Left lung (tissue), 4 donors: ENCODE measurements at regions not wholly inside any gene's neighbourhood (a gene's known extent, or its start where the extent isn't known, plus 50 kb on each side); places are given as distances from the start of the nearest gene placed in this dataset.
"Not testable (repeated sequence)": the region's sequence is repeated elsewhere in the genome, so short reads cannot be mapped to it uniquely, and the experiment has no call there.

ENCODE experiments used
- ATAC-seq: fragments of 200-7000 bp; cut with Tn5 transposase; one replicate; pipeline ENCODE4 v1.9.1; 2020; ENCODE audit warnings: moderate library complexity
- DNase-seq, 4 donors: peaks; one replicate each; pipeline ENCODE4 v3.0.0-alpha.2; 2013 to 2020
- H3K27ac ChIP-seq, 2 donors: fragments of 200-600 bp; sonication (generic) in 1 of 2; one replicate each; pipeline versions ENCODE4 v1.5.0 to v1.8.0; 2020 to 2021
- H3K27me3 ChIP-seq, 2 donors: fragments of 200-600 bp; sonication (generic) in 1 of 2; one replicate each; pipeline versions ENCODE4 v1.5.0 to v1.8.0; 2020 to 2021
- H3K36me3 ChIP-seq, 2 donors: fragments of 200-600 bp; sonication (generic) in 1 of 2; one replicate each; pipeline versions ENCODE4 v1.5.0 to v1.8.0; 2020 to 2021
- H3K4me1 ChIP-seq, 2 donors: fragments of 200-600 bp; one replicate each; pipeline ENCODE4 v1.8.0; 2021
- H3K4me3 ChIP-seq, 2 donors: fragments of 200-600 bp; sonication (generic) in 1 of 2; one replicate each; pipeline versions ENCODE4 v1.5.0 to v1.8.0; 2020 to 2021; ENCODE audit warnings: mild to moderate bottlenecking in 1 of 2
- H3K9me3 ChIP-seq, 2 donors: fragments of 200-600 bp; sonication (generic) in 1 of 2; one replicate each; pipeline versions ENCODE4 v1.5.0 to v1.8.0; 2020 to 2021
- intact Hi-C, 2 donors: fragments of 100-400 bp; cut with DNase I; formaldehyde crosslinking; loops; one replicate each; pipeline versions ENCODE4 v1.11.2 to v1.14.2; 2022
- TF ChIP-seq, protein P1 (sequence below), 2 donors: fragments of 200-600 bp; sonication (generic) in 1 of 2; IDR thresholded peaks; one replicate each; pipeline versions ENCODE4 v1.5.0 to v1.8.0; 2021; ENCODE audit warnings: antibody characterized with exemption in 2 of 2
- donor health status: DM: no; HTN: yes; CAD: no.
- donor health status: DM: no; HTN: no; CAD: no.

DNA sequence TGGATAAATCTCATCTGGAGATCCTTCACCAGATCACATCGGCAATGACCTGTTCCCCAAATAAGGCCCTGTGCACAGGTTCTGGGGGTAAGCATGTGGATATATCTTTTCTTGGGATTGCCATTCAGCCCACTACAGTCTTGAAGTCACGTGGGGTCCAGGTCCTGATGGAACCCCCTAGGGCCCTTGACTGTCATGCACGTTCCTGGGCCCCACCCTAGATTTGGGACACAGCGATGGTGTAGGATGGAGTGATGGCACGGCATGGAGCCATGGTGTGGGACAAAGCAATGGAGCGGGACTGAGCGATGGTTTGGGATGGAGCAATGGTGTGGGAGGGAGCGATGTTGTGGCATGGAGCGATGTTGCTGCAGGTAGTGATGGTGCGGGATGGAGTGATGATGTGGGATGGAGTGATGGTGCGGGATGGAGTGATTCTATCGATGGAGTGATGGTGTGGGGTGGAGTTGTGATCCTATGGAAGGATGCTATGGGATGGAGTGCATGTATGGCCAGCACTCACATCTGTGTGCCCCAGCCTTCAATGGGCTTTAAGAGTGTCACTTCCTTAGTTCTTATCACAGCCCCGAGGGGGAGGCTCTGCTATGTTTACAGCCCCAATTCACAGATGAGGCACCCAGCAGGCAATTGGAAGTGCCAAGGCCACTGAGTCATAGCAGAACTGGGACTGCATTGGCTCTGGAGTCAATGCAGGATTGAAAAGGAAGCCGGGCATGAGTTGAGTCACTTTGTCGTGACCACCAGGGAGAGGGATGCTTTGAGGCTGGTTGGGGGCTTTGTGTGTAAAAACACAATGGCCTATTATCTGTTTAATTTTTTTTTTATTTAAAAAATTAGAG is 97.0 kb upstream of the C1orf174 start:
- TF ChIP-seq, protein P1, sequence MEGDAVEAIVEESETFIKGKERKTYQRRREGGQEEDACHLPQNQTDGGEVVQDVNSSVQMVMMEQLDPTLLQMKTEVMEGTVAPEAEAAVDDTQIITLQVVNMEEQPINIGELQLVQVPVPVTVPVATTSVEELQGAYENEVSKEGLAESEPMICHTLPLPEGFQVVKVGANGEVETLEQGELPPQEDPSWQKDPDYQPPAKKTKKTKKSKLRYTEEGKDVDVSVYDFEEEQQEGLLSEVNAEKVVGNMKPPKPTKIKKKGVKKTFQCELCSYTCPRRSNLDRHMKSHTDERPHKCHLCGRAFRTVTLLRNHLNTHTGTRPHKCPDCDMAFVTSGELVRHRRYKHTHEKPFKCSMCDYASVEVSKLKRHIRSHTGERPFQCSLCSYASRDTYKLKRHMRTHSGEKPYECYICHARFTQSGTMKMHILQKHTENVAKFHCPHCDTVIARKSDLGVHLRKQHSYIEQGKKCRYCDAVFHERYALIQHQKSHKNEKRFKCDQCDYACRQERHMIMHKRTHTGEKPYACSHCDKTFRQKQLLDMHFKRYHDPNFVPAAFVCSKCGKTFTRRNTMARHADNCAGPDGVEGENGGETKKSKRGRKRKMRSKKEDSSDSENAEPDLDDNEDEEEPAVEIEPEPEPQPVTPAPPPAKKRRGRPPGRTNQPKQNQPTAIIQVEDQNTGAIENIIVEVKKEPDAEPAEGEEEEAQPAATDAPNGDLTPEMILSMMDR (IDR thresholded peaks at IDR 0.05): no peak
- no peaks in the 10 kb centered on the region for H3K4me1 ChIP-seq
- no peaks in the 10 kb centered on the region for H3K36me3 ChIP-seq
- no peak for ATAC-seq
- intact Hi-C loops: no loop called here
- peaks cover 0 to 70% of the 10 kb centered on the region in 2 donors for H3K27me3 ChIP-seq
- no peaks in the 10 kb centered on the region for H3K9me3 ChIP-seq
- no peak overlapping the region for H3K27ac ChIP-seq
- peak in 1 of 4 donors; percentile 28 for DNase-seq
- H3K4me3 ChIP-seq: no peak overlapping the region

DNA sequence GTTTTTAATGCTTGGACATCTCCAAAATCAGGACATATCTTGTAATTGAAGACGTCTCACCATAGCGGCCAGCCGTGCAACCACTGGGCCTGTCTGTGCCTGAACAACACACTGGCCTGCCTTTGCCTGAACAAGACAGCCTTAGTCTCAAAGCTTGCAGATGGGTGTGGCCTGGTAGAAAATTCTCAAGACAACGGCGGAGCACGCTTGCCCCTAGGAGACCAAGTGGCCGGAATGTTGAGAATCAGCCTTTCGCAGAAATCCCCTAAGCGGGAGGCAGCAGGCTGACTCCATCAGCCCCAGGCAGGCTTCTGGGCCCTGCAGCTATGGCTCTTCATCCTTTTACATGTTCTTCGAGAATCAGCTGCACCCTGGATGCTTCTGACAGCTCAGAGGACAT is 98.0 kb upstream of the C1orf174 start:
- Histone ChIP-seq H3K27ac (no peak overlapping the region), H3K9me3 (no peaks in the 10 kb centered on the region), H3K4me3 (no peak overlapping the region), H3K36me3 (no peaks in the 10 kb centered on the region), H3K4me1 (no peaks in the 10 kb centered on the region), H3K27me3 (peaks cover 0 to 70% of the 10 kb centered on the region in 2 donors)
- DNase-seq (peak in 1 of 4 donors; percentile 37), ATAC-seq (no peak)
- intact Hi-C loops: no loop called here
- TF ChIP-seq, protein P1 (IDR thresholded peaks at IDR 0.05): no peak

DNA sequence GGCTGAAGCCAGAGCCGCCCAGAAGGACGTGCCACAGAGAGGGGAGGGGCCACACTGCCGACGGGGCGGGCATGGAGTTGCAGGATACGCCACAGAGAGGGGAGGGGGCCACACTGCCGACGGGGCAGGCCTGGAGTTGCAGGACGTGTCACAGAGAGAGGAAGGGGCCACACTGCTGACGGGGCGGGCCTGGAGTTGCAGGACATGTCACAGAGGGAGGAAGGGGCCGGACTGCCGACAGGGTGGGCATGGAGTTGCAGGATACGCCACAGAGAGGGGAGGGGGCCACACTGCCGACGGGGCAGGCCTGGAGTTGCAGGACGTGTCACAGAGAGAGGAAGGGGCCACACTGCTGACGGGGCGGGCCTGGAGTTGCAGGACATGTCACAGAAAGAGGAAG is 99.4 kb upstream of the C1orf174 start:
- intact Hi-C loops, ATAC-seq: not testable (repeated sequence)

DNA sequence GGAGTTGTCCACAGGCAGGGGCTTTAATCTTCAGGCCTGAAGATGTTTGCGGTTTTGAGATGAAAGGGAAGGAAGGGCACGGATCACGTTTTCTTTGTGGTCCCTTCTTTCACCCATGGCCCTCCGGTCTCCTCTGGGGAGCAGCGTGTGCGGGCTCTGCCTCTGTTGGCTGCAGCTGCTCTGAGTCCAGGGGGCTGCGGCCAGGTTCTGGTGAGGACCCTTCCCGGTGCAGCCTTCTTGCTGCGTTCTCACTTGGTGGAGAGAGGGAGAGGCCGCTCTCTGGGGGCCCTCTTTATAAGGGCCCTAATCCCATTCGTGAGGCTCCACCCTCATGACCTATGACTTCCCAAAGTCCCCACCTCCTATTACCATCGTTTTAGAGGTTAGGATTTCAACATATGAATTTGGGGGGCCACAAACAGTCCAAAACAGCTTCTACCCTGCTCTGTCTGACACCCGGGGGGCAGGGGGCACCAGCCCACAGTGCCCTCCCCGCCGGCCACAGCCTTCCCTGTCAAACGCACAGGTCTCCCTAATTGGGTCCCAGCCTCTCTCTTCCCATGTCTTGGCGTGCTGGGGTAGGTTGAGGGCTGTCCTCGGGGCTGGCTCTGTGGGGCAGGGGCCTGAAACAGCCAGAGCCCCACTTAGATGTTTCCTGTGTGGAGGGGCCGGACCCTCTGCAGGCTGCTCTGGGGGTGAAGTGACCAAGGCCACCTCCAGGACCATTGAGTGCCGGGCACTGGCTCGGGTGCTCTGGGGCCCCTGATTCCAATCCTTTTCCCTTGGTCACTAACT is 100.1 kb upstream of the C1orf174 start:
- Histone ChIP-seq H3K27me3 (peaks cover 0 to 73% of the 10 kb centered on the region in 2 donors), H3K27ac (no peak overlapping the region), H3K36me3 (no peaks in the 10 kb centered on the region), H3K9me3 (no peaks in the 10 kb centered on the region), H3K4me3 (no peak overlapping the region), H3K4me1 (no peaks in the 10 kb centered on the region)
- intact Hi-C loops: no loop called here
- no peak for ATAC-seq
- TF ChIP-seq, protein P1 (IDR thresholded peaks at IDR 0.05): no peak
- peak in 1 of 4 donors; percentile 59 for DNase-seq

More for the DNA sequence above, 99.4 kb upstream of the C1orf174 start:
- DNase-seq, H3K4me1 ChIP-seq, H3K36me3 ChIP-seq, H3K9me3 ChIP-seq, H3K27ac ChIP-seq, H3K4me3 ChIP-seq: not testable (repeated sequence)
- H3K27me3 ChIP-seq: peaks cover 0 to 73% of the 10 kb centered on the region in 2 donors

DNA sequence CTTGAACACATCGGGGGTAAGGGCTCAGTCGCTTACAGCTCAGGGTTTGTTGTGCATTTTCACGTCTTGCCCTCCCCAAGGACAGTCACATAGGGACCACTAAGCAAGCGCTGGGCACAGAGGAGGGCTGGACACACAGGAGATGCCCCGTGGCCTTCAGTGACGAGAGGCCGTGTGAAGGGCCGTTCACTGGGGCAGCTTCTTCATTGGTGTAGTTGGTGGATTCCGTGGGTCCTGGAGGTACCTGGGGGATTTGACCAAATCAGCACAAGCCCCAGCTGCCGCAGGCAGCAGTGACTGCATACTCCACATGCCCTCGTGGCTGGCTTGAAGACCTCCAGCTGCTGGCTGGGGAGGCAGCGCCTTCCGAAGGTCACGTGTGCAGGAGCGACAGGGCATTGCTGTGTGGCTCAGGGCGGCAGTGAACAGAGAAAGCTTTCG is 100.8 kb upstream of the C1orf174 start:
- Histone ChIP-seq H3K36me3 (no peaks in the 10 kb centered on the region), H3K27me3 (peaks cover 0 to 68% of the 10 kb centered on the region in 2 donors), H3K4me3 (no peak overlapping the region), H3K4me1 (no peaks in the 10 kb centered on the region), H3K9me3 (peaks cover 0 to 3% of the 10 kb centered on the region in 2 donors), H3K27ac (no peak overlapping the region)
- DNase-seq (peak in 3 of 4 donors; percentile 15 to 51 (median 29)), ATAC-seq (no peak)
- intact Hi-C loops: no loop called here
- TF ChIP-seq, protein P1 (IDR thresholded peaks at IDR 0.05): no peak
